ENCODE measurements at regions not wholly inside any gene's neighbourhood (a gene's known extent, or its start where the extent isn't known, plus 50 kb on each side); places are given as distances from the start of the nearest gene placed in this dataset.
"Not testable (repeated sequence)": the region's sequence is repeated elsewhere in the genome, so short reads cannot be mapped to it uniquely, and the experiment has no call there.

DNA sequence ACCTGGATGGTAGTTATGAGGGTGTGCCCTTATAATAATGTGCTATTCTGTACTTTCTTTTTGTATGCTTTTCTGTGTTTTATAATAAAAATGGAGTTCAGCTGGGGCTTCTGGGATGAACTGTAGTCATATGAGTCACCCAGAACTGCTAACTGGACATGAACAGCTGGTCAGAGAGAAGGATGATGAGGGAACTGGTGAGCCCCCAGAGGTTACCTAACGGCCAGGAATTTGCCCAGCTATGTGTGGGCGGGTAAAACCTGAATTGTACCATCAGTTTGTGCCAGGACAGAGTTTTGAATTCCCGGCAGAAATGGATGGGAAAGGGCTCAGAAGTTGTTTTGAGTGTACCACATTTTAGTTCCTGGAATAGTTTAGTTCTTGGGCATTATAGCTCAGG, 138.0 kb upstream of the USP9X start:
- no peak overlapping the region for H3K9ac ChIP-seq (ENCODE audit: low read length)
- H3K36me3 ChIP-seq (ENCODE audit: control insufficient read depth in 1 of 2, insufficient read depth in 2 of 2, low read length in 2 of 2), result no peaks in the 10 kb centered on the region
- H4K91ac ChIP-seq (ENCODE audit: low read depth, low read length), result no peak overlapping the region
- H3K4me2 ChIP-seq (ENCODE audit: low read length), result no peak overlapping the region
- no peak overlapping the region for H3K4ac ChIP-seq (ENCODE audit: low read depth, low read length)
- H3K4me1 ChIP-seq (ENCODE audit: control insufficient read depth in 1 of 2, insufficient read depth in 2 of 2, low read length in 2 of 2), result no peaks in the 10 kb centered on the region
- H3K4me3 ChIP-seq (ENCODE audit: low read depth, low read length), result no peak overlapping the region
- no peak overlapping the region for H2AFZ ChIP-seq (ENCODE audit: insufficient read depth, low read length, poor library complexity)
- H3K79me2 ChIP-seq (ENCODE audit: control insufficient read depth, insufficient read depth, low read length, poor library complexity), result no peaks in the 10 kb centered on the region
- no peaks in the 10 kb centered on the region for H3K27me3 ChIP-seq (ENCODE audit: insufficient read depth, low read length)
- H2BK5ac ChIP-seq (ENCODE audit: low read depth, low read length, poor library complexity), result no peak overlapping the region
- H3K27ac ChIP-seq (ENCODE audit: low read depth, low read length), result no peak overlapping the region
- H2BK12ac ChIP-seq (ENCODE audit: low read length), result no peak overlapping the region
- WGBS (ENCODE audit: extremely low coverage, insufficient coverage, insufficient read length), result no CpG with 5 or more reads among the region's 3 CpGs
- no peak overlapping the region for H2AK5ac ChIP-seq (ENCODE audit: low read length)
- no peak overlapping the region for H3K14ac ChIP-seq (ENCODE audit: low read length)
- no peak overlapping the region for H3K23ac ChIP-seq (ENCODE audit: low read length)
- DNase-seq, result peak; percentile 44 to 57
- no peaks in the 10 kb centered on the region for H3K9me3 ChIP-seq (ENCODE audit: insufficient read depth, low read depth, low read length)
- no peak overlapping the region for H3K18ac ChIP-seq (ENCODE audit: low read length)
- H2BK120ac ChIP-seq (ENCODE audit: insufficient read depth, low read length, poor library complexity), result no peak overlapping the region
- no peak overlapping the region for H4K12ac ChIP-seq (ENCODE audit: low read depth, low read length)
- no peak overlapping the region for H4K8ac ChIP-seq (ENCODE audit: low read depth, low read length)
- no peaks in the 10 kb centered on the region for H3K79me1 ChIP-seq (ENCODE audit: low read length)

DNA sequence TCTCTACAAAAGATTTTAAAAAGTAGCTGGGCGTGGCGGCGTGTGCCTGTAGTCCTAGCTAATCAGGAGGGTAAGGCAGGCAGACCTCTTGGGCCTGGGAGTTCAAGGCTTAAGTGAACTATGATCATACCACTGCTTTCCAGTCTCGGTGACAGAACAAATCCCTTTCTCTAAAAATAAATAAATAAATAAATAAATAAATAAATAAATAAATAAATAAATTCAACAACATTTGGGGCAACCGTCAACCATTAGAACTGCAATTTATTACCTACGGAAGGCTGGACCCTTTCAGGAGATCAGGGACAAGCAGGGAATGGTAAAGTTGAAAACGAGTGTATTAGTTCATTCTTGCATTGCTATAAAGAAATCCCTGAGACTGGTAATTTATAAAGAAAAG, 136.2 kb upstream of the USP9X start:
- no CpG with 5 or more reads among the region's 7 CpGs for WGBS (ENCODE audit: extremely low coverage, insufficient coverage, insufficient read length)
- no peak overlapping the region for H4K12ac ChIP-seq (ENCODE audit: low read depth, low read length)
- no peak overlapping the region for H3K18ac ChIP-seq (ENCODE audit: low read length)

DNA sequence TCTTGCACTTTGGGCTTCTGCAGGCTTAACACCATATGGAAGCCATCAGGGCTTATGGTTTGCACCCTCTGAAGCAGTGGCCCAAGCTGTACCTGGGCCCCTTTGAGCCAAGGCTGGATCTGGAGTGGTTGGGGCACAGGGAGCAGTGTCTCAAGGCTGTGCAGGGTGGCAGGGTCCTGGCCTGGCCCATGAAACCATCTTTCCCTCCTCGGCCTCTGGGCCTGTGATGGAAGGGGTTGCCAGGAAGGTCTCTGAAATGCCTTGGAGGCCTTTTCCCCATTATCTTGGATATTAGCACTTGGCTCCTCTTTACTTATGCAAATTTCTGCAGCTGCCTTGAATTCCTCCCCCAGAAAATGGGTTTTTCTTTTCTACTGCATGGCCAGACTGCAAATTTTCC, 134.7 kb upstream of the USP9X start:
- no peak for DNase-seq
- WGBS (ENCODE audit: extremely low coverage, insufficient coverage, insufficient read length), result no CpG with 5 or more reads among the region's 1 CpG
- Histone ChIP-seq H2BK5ac (ENCODE audit: low read depth, low read length, poor library complexity) (no peak overlapping the region), H2BK120ac (ENCODE audit: insufficient read depth, low read length, poor library complexity) (no peak overlapping the region), H3K27me3 (ENCODE audit: insufficient read depth, low read length) (no peaks in the 10 kb centered on the region), H4K91ac (ENCODE audit: low read depth, low read length) (no peak overlapping the region), H3K4me3 (ENCODE audit: low read depth, low read length) (no peak overlapping the region), H2BK12ac (ENCODE audit: low read length) (no peak overlapping the region), H3K4ac (ENCODE audit: low read depth, low read length) (no peak overlapping the region), H3K79me2 (ENCODE audit: control insufficient read depth, insufficient read depth, low read length, poor library complexity) (no peaks in the 10 kb centered on the region), H2AK5ac (ENCODE audit: low read length) (no peak overlapping the region), H4K12ac (ENCODE audit: low read depth, low read length) (no peak overlapping the region), H3K23ac (ENCODE audit: low read length) (no peak overlapping the region), H3K79me1 (ENCODE audit: low read length) (no peaks in the 10 kb centered on the region), H3K9me3 (ENCODE audit: insufficient read depth, low read depth, low read length) (no peaks in the 10 kb centered on the region), H3K9ac (ENCODE audit: low read length) (no peak overlapping the region), H2AFZ (ENCODE audit: insufficient read depth, low read length, poor library complexity) (no peak overlapping the region), H3K4me1 (ENCODE audit: control insufficient read depth in 1 of 2, insufficient read depth in 2 of 2, low read length in 2 of 2) (no peaks in the 10 kb centered on the region), H3K27ac (ENCODE audit: low read depth, low read length) (no peak overlapping the region), H4K8ac (ENCODE audit: low read depth, low read length) (no peak overlapping the region), H3K36me3 (ENCODE audit: control insufficient read depth in 1 of 2, insufficient read depth in 2 of 2, low read length in 2 of 2) (no peaks in the 10 kb centered on the region), H3K14ac (ENCODE audit: low read length) (no peak overlapping the region), H3K18ac (ENCODE audit: low read length) (no peak overlapping the region), H3K4me2 (ENCODE audit: low read length) (no peak overlapping the region)

More for the DNA sequence above, 136.2 kb upstream of the USP9X start:
- no peak overlapping the region for H2AK5ac ChIP-seq (ENCODE audit: low read length)
- no peaks in the 10 kb centered on the region for H3K9me3 ChIP-seq (ENCODE audit: insufficient read depth, low read depth, low read length)
- no peak overlapping the region for H4K91ac ChIP-seq (ENCODE audit: low read depth, low read length)
- H3K4me1 ChIP-seq (ENCODE audit: control insufficient read depth in 1 of 2, insufficient read depth in 2 of 2, low read length in 2 of 2), result no peaks in the 10 kb centered on the region
- no peak overlapping the region for H4K8ac ChIP-seq (ENCODE audit: low read depth, low read length)
- no peak for DNase-seq
- H3K4me2 ChIP-seq (ENCODE audit: low read length), result no peak overlapping the region
- H2AFZ ChIP-seq (ENCODE audit: insufficient read depth, low read length, poor library complexity), result no peak overlapping the region
- H3K9ac ChIP-seq (ENCODE audit: low read length), result no peak overlapping the region
- no peak overlapping the region for H2BK12ac ChIP-seq (ENCODE audit: low read length)
- no peaks in the 10 kb centered on the region for H3K79me2 ChIP-seq (ENCODE audit: control insufficient read depth, insufficient read depth, low read length, poor library complexity)
- H3K27ac ChIP-seq (ENCODE audit: low read depth, low read length), result no peak overlapping the region
- H3K79me1 ChIP-seq (ENCODE audit: low read length), result no peaks in the 10 kb centered on the region
- H3K23ac ChIP-seq (ENCODE audit: low read length), result no peak overlapping the region
- no peaks in the 10 kb centered on the region for H3K36me3 ChIP-seq (ENCODE audit: control insufficient read depth in 1 of 2, insufficient read depth in 2 of 2, low read length in 2 of 2)
- no peaks in the 10 kb centered on the region for H3K27me3 ChIP-seq (ENCODE audit: insufficient read depth, low read length)
- no peak overlapping the region for H3K4me3 ChIP-seq (ENCODE audit: low read depth, low read length)
- H3K4ac ChIP-seq (ENCODE audit: low read depth, low read length), result no peak overlapping the region
- H2BK120ac ChIP-seq (ENCODE audit: insufficient read depth, low read length, poor library complexity), result no peak overlapping the region
- no peak overlapping the region for H3K14ac ChIP-seq (ENCODE audit: low read length)
- no peak overlapping the region for H2BK5ac ChIP-seq (ENCODE audit: low read depth, low read length, poor library complexity)

DNA sequence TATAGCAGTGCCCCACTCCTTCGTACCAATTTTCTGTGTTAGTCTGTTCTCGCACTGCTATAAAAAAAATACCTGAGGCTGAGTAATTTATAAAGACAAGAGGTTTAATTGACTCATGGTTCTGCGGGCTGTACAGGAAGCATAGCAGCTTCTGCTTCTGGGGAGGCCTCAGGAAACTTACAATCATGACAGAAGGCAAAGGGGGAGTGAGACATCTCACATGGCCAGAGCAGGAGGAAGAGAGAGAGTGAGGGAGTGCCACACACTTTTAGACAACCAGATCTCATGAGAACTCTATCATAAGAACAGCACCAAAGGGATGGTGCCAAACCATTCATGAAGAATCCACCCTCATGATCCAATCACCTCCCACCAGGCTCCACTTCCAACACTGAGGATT, 133.8 kb upstream of the USP9X start:
- H2BK120ac ChIP-seq (ENCODE audit: insufficient read depth, low read length, poor library complexity); H3K4me2 ChIP-seq (ENCODE audit: low read length); H3K14ac ChIP-seq (ENCODE audit: low read length); H3K79me1 ChIP-seq (ENCODE audit: low read length); H3K18ac ChIP-seq (ENCODE audit: low read length); H4K8ac ChIP-seq (ENCODE audit: low read depth, low read length); H3K9ac ChIP-seq (ENCODE audit: low read length); H3K23ac ChIP-seq (ENCODE audit: low read length); H3K4ac ChIP-seq (ENCODE audit: low read depth, low read length); H4K91ac ChIP-seq (ENCODE audit: low read depth, low read length); H3K27me3 ChIP-seq (ENCODE audit: insufficient read depth, low read length); H3K4me3 ChIP-seq (ENCODE audit: low read depth, low read length); H2AK5ac ChIP-seq (ENCODE audit: low read length); H2AFZ ChIP-seq (ENCODE audit: insufficient read depth, low read length, poor library complexity); H3K27ac ChIP-seq (ENCODE audit: low read depth, low read length); H2BK12ac ChIP-seq (ENCODE audit: low read length); H3K9me3 ChIP-seq (ENCODE audit: insufficient read depth, low read depth, low read length); H4K12ac ChIP-seq (ENCODE audit: low read depth, low read length); H3K36me3 ChIP-seq (ENCODE audit: control insufficient read depth in 1 of 2, insufficient read depth in 2 of 2, low read length in 2 of 2); H2BK5ac ChIP-seq (ENCODE audit: low read depth, low read length, poor library complexity); DNase-seq; H3K79me2 ChIP-seq (ENCODE audit: control insufficient read depth, insufficient read depth, low read length, poor library complexity); H3K4me1 ChIP-seq (ENCODE audit: control insufficient read depth in 1 of 2, insufficient read depth in 2 of 2, low read length in 2 of 2): not testable (repeated sequence)
- WGBS (ENCODE audit: extremely low coverage, insufficient coverage, insufficient read length), result no CpG with 5 or more reads among the region's 3 CpGs

Data from trophoblast cell (in vitro differentiated cells and primary cell).